Fibroblast of lung (primary cell): ENCODE measurements at regions not wholly inside any gene's neighbourhood (a gene's known extent, or its start where the extent isn't known, plus 50 kb on each side); places are given as distances from the start of the nearest gene placed in this dataset.

Experiments used
- DNase-seq, 2 donors: peaks; one replicate each; pipeline versions ENCODE4 v3.0.0 to v3.0.0-alpha.2; 2010; ENCODE audit warnings: low read depth in 2 of 2
- H2AFZ ChIP-seq: 2 replicates; pipeline ENCODE4 v1.5.1; 2012; ENCODE audit warnings: low read length, control low read depth, inconsistent platforms
- H3K27ac ChIP-seq: 2 replicates; pipeline ENCODE4 v1.5.1; 2011; ENCODE audit warnings: low read length, control low read depth; ENCODE audit not compliant: insufficient read depth
- H3K27me3 ChIP-seq: 2 replicates; pipeline ENCODE4 v1.5.1; 2011; ENCODE audit warnings: mild to moderate bottlenecking, low read length; ENCODE audit not compliant: control insufficient read depth, insufficient read depth
- H3K36me3 ChIP-seq: 2 replicates; pipeline ENCODE4 v1.5.1; 2011; ENCODE audit warnings: low read length; ENCODE audit not compliant: control insufficient read depth, insufficient read depth
- H3K4me1 ChIP-seq: 2 replicates; pipeline ENCODE4 v1.5.1; 2011; ENCODE audit warnings: low read length; ENCODE audit not compliant: control insufficient read depth, insufficient read depth; ENCODE audit errors: extremely low read depth
- H3K4me2 ChIP-seq: 2 replicates; pipeline ENCODE4 v1.5.1; 2011; ENCODE audit warnings: low read length, control low read depth; ENCODE audit not compliant: insufficient read depth; ENCODE audit errors: extremely low read depth
- H3K4me3 ChIP-seq, 4 experiments: fragments of 200-600 bp in 1 of 4; sonication (generic) in 1 of 4; replicated peaks in 1 of 4; 2 replicates each; pipeline ENCODE4 v1.5.1; 2011 to 2016; ENCODE audit warnings: low read length in 4 of 4, low read depth in 3 of 4, mild to moderate bottlenecking in 3 of 4, control low read depth in 2 of 4, inconsistent platforms in 1 of 4, mixed read lengths in 1 of 4; ENCODE audit not compliant: insufficient read depth in 1 of 4; ENCODE audit errors: control extremely low read depth in 1 of 4
- H3K79me2 ChIP-seq: 2 replicates; pipeline ENCODE4 v1.5.1; 2012; ENCODE audit warnings: mild to moderate bottlenecking, low read length, inconsistent platforms; ENCODE audit not compliant: control insufficient read depth, insufficient read depth
- H3K9ac ChIP-seq: 2 replicates; pipeline ENCODE4 v1.5.1; 2011; ENCODE audit warnings: mild to moderate bottlenecking, low read length, control low read depth; ENCODE audit not compliant: insufficient read depth
- H3K9me3 ChIP-seq: 2 replicates; pipeline ENCODE4 v1.5.1; 2012; ENCODE audit warnings: low read depth, low read length; ENCODE audit not compliant: control insufficient read depth, insufficient read depth
- H4K20me1 ChIP-seq: 2 replicates; pipeline ENCODE4 v1.5.1; 2011; ENCODE audit warnings: low read length; ENCODE audit not compliant: control insufficient read depth, insufficient read depth; ENCODE audit errors: extremely low read depth
- EZH2 ChIP-seq: IDR thresholded peaks from 2 replicates; pipeline ENCODE4 v1.5.1; 2012; ENCODE audit warnings: low read length, control low read depth, mild to moderate bottlenecking; ENCODE audit errors: missing control alignments
- TF ChIP-seq, protein P1 (sequence below), 2 donors: IDR thresholded peaks in 1 of 2; conservative IDR thresholded peaks in 1 of 2; 1 replicate in 1 of 2; 2 replicates in 1 of 2; pipeline ENCODE4 v1.5.1; 2011 to 2012; ENCODE audit warnings: low read length in 2 of 2, control low read depth in 1 of 2, inconsistent platforms in 1 of 2, low read depth in 1 of 2, mild to moderate bottlenecking in 1 of 2

GRCh38 chr22:46068181-46068592, 82.1 kb upstream of the PPARA start:
- no peak overlapping the region for H2AFZ ChIP-seq
- peak overlapping the region; percentile 63 for H3K9ac ChIP-seq
- H3K4me2 ChIP-seq = peak overlapping the region; percentile 99
- H3K36me3 ChIP-seq = no peaks in the 10 kb centered on the region
- DNase-seq = peak in 1 of 2 donors; percentile 37
- no peaks in the 10 kb centered on the region for H3K9me3 ChIP-seq
- H3K79me2 ChIP-seq = peaks cover 96% of the 10 kb centered on the region
- no peaks in the 10 kb centered on the region for H4K20me1 ChIP-seq
- no peaks in the 10 kb centered on the region for H3K27me3 ChIP-seq
- peak overlapping the region; percentile 43 to 79 (median 62) for H3K4me3 ChIP-seq
- TF ChIP-seq, protein P1, sequence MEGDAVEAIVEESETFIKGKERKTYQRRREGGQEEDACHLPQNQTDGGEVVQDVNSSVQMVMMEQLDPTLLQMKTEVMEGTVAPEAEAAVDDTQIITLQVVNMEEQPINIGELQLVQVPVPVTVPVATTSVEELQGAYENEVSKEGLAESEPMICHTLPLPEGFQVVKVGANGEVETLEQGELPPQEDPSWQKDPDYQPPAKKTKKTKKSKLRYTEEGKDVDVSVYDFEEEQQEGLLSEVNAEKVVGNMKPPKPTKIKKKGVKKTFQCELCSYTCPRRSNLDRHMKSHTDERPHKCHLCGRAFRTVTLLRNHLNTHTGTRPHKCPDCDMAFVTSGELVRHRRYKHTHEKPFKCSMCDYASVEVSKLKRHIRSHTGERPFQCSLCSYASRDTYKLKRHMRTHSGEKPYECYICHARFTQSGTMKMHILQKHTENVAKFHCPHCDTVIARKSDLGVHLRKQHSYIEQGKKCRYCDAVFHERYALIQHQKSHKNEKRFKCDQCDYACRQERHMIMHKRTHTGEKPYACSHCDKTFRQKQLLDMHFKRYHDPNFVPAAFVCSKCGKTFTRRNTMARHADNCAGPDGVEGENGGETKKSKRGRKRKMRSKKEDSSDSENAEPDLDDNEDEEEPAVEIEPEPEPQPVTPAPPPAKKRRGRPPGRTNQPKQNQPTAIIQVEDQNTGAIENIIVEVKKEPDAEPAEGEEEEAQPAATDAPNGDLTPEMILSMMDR (conservative IDR thresholded peaks at IDR 0.05 in 1 of 2, IDR thresholded peaks at IDR 0.05 in 1 of 2; ENCODE audit: low read depth in 1 of 2, low read length in 2 of 2) = no peak
- no peak for TF ChIP-seq EZH2
- peaks cover 21% of the 10 kb centered on the region for H3K4me1 ChIP-seq
- H3K27ac ChIP-seq = peak overlapping the region; percentile 98

DNA sequence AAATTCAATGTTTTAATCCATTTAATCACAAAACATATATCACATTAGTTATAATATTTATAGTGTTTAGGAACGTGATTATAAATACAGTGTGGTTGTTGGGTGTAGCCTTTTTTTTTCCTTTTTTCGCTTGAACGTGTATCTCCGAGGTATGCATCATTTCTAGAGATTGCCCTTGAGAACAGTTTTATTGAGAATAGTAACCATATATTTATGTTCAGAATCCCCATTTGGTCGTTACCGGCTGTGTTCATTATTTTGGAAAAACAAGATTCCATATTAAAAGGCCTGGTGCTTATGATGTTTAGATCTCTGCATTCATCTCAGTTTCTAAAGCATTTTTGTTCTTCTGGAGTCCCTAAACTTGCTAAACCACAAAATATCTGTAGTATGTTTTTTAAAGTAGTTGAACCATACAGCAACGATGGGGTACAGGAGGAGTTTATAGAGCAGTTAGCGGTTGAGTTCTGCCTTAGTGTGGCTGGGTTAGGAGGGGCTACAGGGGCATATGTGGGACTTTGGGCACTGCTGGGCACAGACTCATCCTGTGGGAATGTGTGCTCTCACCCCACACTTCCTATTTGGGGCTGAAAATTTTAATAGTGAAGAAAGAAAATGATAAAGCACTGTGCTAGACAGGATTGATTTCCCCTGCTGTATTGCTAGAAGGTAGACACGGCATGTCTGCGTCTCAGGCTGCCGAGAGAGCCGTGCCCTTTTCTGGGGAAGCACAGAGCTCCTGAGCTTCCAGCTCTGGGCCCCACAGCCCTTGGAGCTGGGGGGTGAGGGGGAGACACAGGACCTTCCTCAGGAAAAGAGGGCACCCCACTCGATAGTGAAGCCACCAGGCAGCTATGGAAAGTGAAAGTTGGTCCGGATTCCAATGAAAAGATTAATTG, 81.5 kb upstream of the PPARA start:
- peaks cover 96% of the 10 kb centered on the region for H3K79me2 ChIP-seq
- no peak overlapping the region for H2AFZ ChIP-seq
- TF ChIP-seq EZH2 = no peak
- TF ChIP-seq, protein P1 (conservative IDR thresholded peaks at IDR 0.05 in 1 of 2, IDR thresholded peaks at IDR 0.05 in 1 of 2; ENCODE audit: low read depth in 1 of 2, low read length in 2 of 2) = no peak

DNA sequence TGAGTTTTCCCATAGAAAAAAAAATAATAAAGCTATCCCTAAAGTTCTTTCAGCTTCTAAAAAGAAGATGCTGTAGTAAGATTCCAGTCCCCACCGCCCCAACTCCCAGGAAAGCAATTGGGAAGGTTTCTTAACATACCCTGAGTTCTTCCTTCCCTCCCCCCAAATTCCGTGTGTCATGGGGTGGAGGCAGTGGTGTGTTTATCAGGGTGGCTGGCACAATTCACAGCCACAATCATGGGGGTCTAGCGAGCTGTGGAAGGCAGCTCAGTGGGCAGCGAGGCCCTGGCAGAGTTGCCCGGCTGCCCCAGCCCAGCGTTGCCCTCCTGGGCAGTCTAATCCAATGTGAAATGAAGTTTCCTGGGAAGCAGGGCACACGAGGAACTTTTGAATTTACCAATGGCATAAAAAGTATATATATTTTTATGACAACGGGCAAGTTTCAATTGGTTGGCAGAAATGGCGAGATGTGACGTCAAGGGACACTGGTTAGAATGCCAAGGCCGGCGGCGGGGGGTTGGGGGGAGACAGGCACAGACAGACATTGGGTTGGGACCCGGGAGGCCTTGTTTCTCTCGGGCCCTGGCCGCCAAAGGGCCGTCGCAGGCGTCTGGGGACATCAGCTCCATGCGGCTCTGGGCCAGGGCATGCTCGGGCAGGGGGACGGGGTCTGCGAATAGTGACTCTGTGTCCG, 80.7 kb upstream of the PPARA start:
- Histone ChIP-seq H3K4me3 (peak overlapping the region; percentile 43 to 79 (median 71)), H3K27me3 (no peaks in the 10 kb centered on the region), H4K20me1 (no peaks in the 10 kb centered on the region), H3K9ac (peak overlapping the region; percentile 96), H2AFZ (no peak overlapping the region), H3K4me1 (peaks cover 7% of the 10 kb centered on the region), H3K9me3 (no peaks in the 10 kb centered on the region), H3K36me3 (peaks cover 12% of the 10 kb centered on the region), H3K27ac (peak overlapping the region; percentile 98), H3K79me2 (peaks cover 96% of the 10 kb centered on the region), H3K4me2 (peak overlapping the region; percentile 99)
- TF ChIP-seq, protein P1 (conservative IDR thresholded peaks at IDR 0.05 in 1 of 2, IDR thresholded peaks at IDR 0.05 in 1 of 2; ENCODE audit: low read depth in 1 of 2, low read length in 2 of 2) = no peak
- TF ChIP-seq EZH2 = no peak
- peak; percentile 91 to 97 for DNase-seq

More for the DNA sequence above, 81.5 kb upstream of the PPARA start:
- Histone ChIP-seq H3K27ac (peak overlapping the region; percentile 98), H3K9me3 (no peaks in the 10 kb centered on the region), H3K4me1 (peaks cover 16% of the 10 kb centered on the region), H3K27me3 (no peaks in the 10 kb centered on the region), H3K36me3 (peaks cover 6% of the 10 kb centered on the region), H4K20me1 (no peaks in the 10 kb centered on the region), H3K9ac (peak overlapping the region; percentile 96), H3K4me3 (peak overlapping the region; percentile 43 to 79 (median 71)), H3K4me2 (peak overlapping the region; percentile 99)
- DNase-seq = peak; percentile 63 to 87
